HepG2 (cell line): ENCODE measurements at regions not wholly inside any gene's neighbourhood (a gene's known extent, or its start where the extent isn't known, plus 50 kb on each side); places are given as distances from the start of the nearest gene placed in this dataset.

Experiments
- ATAC-seq: fragments of 200-7000 bp; cut with Tn5 transposase; 3 replicates; pipeline ENCODE4 v1.9.1; 2020; ENCODE audit warnings: mild to moderate bottlenecking, moderate library complexity
- BruUV-seq: library from RNA; stranded (reverse); fragments of 400-500 nt; replicated peaks from 2 replicates; lab custom pipeline; 2021; lab: Mats Ljungman, UMichigan
- CTCF ChIA-PET: fragments of 300-600 bp; formaldehyde crosslinking; extraction: SDS; loops from one replicate; lab custom pipeline; 2021; ENCODE audit warnings: low total read pairs, inconsistent platforms, low intra/inter-chr PET ratio; lab: Yijun Ruan, JAX
- POLR2A ChIA-PET: fragments of 350-600 bp; sonication (Branson Sonifier 250); formaldehyde crosslinking; loops from one replicate; lab custom pipeline; 2020; ENCODE audit warnings: antibody characterized with exemption, inconsistent platforms; lab: Yijun Ruan, JAX
- DNase-seq: peaks from one replicate; pipeline ENCODE4 v3.0.0-alpha.2; 2015; ENCODE audit warnings: low spot score
- FAIRE-seq: peaks from 3 replicates; lab custom pipeline; 2011; peaks lifted over from hg19 to GRCh38; lab: Jason Lieb, UNC
- H2AFZ ChIP-seq: one replicate; pipeline ENCODE4 v1.6.1; 2011; ENCODE audit warnings: low read length, inconsistent platforms
- H3K27ac ChIP-seq: fragments of 300-600 bp; 3 replicates; pipeline ENCODE4 v1.8.0; 2011; ENCODE audit warnings: mixed run types, mild to moderate bottlenecking, mixed read lengths, low read length, inconsistent platforms; ENCODE audit not compliant: insufficient read depth; ENCODE audit errors: extremely low read length
- H3K27me3 ChIP-seq, 2 experiments: fragments of 200-600 bp in 1 of 2; 2 replicates in 1 of 2; 3 replicates in 1 of 2; pipeline versions ENCODE4 v1.6.0 to v1.8.0; 2011; ENCODE audit warnings: low read length in 2 of 2, mild to moderate bottlenecking in 2 of 2, moderate library complexity in 2 of 2, inconsistent platforms in 1 of 2; ENCODE audit not compliant: insufficient read depth in 2 of 2, control insufficient read depth in 1 of 2
- H3K36me3 ChIP-seq, 2 experiments: fragments of 200-600 bp in 1 of 2; replicated peaks in 1 of 2; 2 replicates in 1 of 2; 3 replicates in 1 of 2; pipeline versions ENCODE4 v1.5.1 to v1.8.0; 2011; ENCODE audit warnings: low read length in 2 of 2, inconsistent platforms in 1 of 2; ENCODE audit not compliant: insufficient read depth in 2 of 2, control insufficient read depth in 1 of 2
- H3K4me1 ChIP-seq: 2 replicates; pipeline ENCODE4 v1.5.1; 2012; ENCODE audit warnings: low read length, inconsistent platforms; ENCODE audit not compliant: insufficient read depth
- H3K4me2 ChIP-seq: 2 replicates; pipeline ENCODE4 v1.6.0; 2011; ENCODE audit warnings: low read depth, low read length, inconsistent platforms
- H3K4me3 ChIP-seq, 3 experiments: fragments of 200-600 bp in 1 of 3; sonication (generic), shearing (Covaris generic) in 1 of 3; replicated peaks in 1 of 3; 2 replicates each; pipeline ENCODE4 v1.5.1; 2011 to 2016; ENCODE audit warnings: low read length in 3 of 3, inconsistent platforms in 2 of 3, low read depth in 2 of 3, mild to moderate bottlenecking in 2 of 3, control low read depth in 1 of 3, mixed read lengths in 1 of 3; ENCODE audit not compliant: insufficient read depth in 1 of 3
- H3K79me2 ChIP-seq: one replicate; pipeline ENCODE4 v1.6.1; 2011; ENCODE audit warnings: low read length, inconsistent platforms; ENCODE audit not compliant: insufficient read depth
- H3K9ac ChIP-seq: 2 replicates; pipeline ENCODE4 v1.6.0; 2011; ENCODE audit warnings: mild to moderate bottlenecking, low read depth, low read length, inconsistent platforms; ENCODE audit not compliant: insufficient read depth
- H3K9me3 ChIP-seq: 2 replicates; pipeline ENCODE4 v1.5.1; 2012; ENCODE audit warnings: mild to moderate bottlenecking, low read length
- H4K20me1 ChIP-seq: 2 replicates; pipeline ENCODE4 v1.6.0; 2011; ENCODE audit warnings: inconsistent platforms, mild to moderate bottlenecking, low read length, moderate library complexity; ENCODE audit not compliant: insufficient read depth
- ATAD3A ChIP-seq: sonication (generic); formaldehyde crosslinking; IDR thresholded peaks from 2 replicates; pipeline ENCODE4 v1.4.0; 2020; ENCODE audit warnings: missing genetic modification reagents
- DDIT3 ChIP-seq: sonication (generic); formaldehyde crosslinking; IDR thresholded peaks from 2 replicates; pipeline ENCODE4 v1.4.0; 2020; ENCODE audit warnings: mild to moderate bottlenecking, missing genetic modification reagents
- IRF2 ChIP-seq: IDR thresholded peaks from 2 replicates; pipeline ENCODE4 v1.6.1; 2018; ENCODE audit warnings: missing genetic modification reagents, missing compliant biosample characterization
- JDP2 ChIP-seq: sonication (generic); formaldehyde crosslinking; IDR thresholded peaks from 2 replicates; pipeline ENCODE4 v1.8.1; 2022; ENCODE audit warnings: missing genetic modification reagents, borderline replicate concordance
- KLF16 ChIP-seq, 2 experiments: sonication (generic) in 1 of 2; formaldehyde crosslinking in 1 of 2; IDR thresholded peaks; 2 replicates each; pipeline versions ENCODE4 v1.6.1 to v1.8.0; 2016 to 2023; ENCODE audit warnings: missing genetic modification reagents in 2 of 2, missing compliant biosample characterization in 1 of 2
- NCOA1 ChIP-seq: sonication (generic); formaldehyde crosslinking; IDR thresholded peaks from 2 replicates; pipeline ENCODE4 v1.9.0; 2021; ENCODE audit warnings: missing genetic modification reagents
- SIN3A ChIP-seq: IDR thresholded peaks from 2 replicates; pipeline ENCODE4 v1.6.1; 2011; ENCODE audit warnings: low read depth, mild to moderate bottlenecking, control low read depth, low read length, borderline replicate concordance
- STAG1 ChIP-seq: sonication (generic); formaldehyde crosslinking; IDR thresholded peaks from 2 replicates; pipeline ENCODE4 v1.4.0; 2020; ENCODE audit warnings: missing genetic modification reagents
- ZNF30 ChIP-seq: sonication (generic); formaldehyde crosslinking; IDR thresholded peaks from 2 replicates; pipeline ENCODE4 v1.5.0; 2020; ENCODE audit warnings: mild to moderate bottlenecking, missing genetic modification reagents
- ZNF674 ChIP-seq: sonication (generic); formaldehyde crosslinking; IDR thresholded peaks from 2 replicates; pipeline ENCODE4 v1.5.0; 2020; ENCODE audit warnings: low read depth, mild to moderate bottlenecking, missing genetic modification reagents
- whole genome bisulfite sequencing: methylation state at CpG from one replicate; pipeline ENCODE4 v1.1.6; 2017; ENCODE audit warnings: low lambda C conversion rate; 5-methylcytosine and 5-hydroxymethylcytosine counted together
- in situ Hi-C: cut with HindIII; loops from 2 replicates; pipeline ENCODE4 v1.10.0; 2017; ENCODE audit warnings: low pct_unique_long_range_greater_than_20kb; ENCODE audit not compliant: extremely low pct_ligation_motif_present
- intact Hi-C: fragments of 100-400 bp; cut with micrococcal nuclease; formaldehyde crosslinking; loops from one replicate; pipeline ENCODE4 v1.10.0; 2022; ENCODE audit not compliant: unreplicated experiment
- TF ChIP-seq, protein P1 (sequence below): sonication (generic); formaldehyde crosslinking; IDR thresholded peaks from 2 replicates; pipeline ENCODE4 v1.8.1; 2023; ENCODE audit warnings: mild to moderate bottlenecking, missing genetic modification reagents

DNA sequence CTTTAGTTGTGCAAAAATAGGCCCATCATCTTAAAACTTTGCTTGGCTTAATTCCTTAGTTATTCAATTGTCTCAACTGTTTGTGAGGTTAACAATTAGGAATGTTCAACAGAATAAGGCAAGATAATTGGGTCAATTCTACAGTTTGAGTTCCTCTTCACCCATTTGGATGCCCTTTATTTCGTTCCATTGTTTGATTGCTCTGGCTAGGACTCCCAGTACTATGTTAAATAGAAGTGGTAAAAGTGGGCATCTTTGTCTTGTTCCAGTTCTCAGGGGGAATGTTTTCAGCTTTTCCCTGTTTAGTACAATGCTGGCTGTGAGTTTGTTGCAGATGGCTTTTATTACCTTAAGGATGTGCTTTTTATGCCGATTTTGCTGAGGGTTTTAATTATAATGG is 761.5 kb upstream of the GRIA3 start:
- ChIA-PET POLR2A (no interaction called here), CTCF (no interaction called here)
- 0% methylated on average over 2 of the region's 2 CpGs for WGBS
- TF ChIP-seq ATAD3A (CRISPR knock-in tag): no peak
- no peak for TF ChIP-seq JDP2 (CRISPR knock-in tag)
- TF ChIP-seq, protein P1, sequence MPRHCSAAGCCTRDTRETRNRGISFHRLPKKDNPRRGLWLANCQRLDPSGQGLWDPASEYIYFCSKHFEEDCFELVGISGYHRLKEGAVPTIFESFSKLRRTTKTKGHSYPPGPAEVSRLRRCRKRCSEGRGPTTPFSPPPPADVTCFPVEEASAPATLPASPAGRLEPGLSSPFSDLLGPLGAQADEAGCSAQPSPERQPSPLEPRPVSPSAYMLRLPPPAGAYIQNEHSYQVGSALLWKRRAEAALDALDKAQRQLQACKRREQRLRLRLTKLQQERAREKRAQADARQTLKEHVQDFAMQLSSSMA (CRISPR knock-in tag): no peak
- no peak for TF ChIP-seq IRF2
- no peak for TF ChIP-seq ZNF674 (CRISPR knock-in tag)
- no peak for TF ChIP-seq ZNF30
- TF ChIP-seq SIN3A: no peak
- no peak for TF ChIP-seq KLF16 (CRISPR knock-in tag; IDR thresholded peaks at IDR 0.05)
- TF ChIP-seq STAG1 (CRISPR knock-in tag): no peak
- TF ChIP-seq NCOA1 (CRISPR knock-in tag): no peak
- TF ChIP-seq DDIT3: no peak
- intact Hi-C loops: no loop called here
- no peaks in the 10 kb centered on the region; the same call in 1 of the 2 replicates for H3K9me3 ChIP-seq
- no peak overlapping the region for H3K4me2 ChIP-seq
- H2AFZ ChIP-seq: no peak overlapping the region
- H3K4me3 ChIP-seq: no peak overlapping the region
- no TSS peak for BruUV-seq
- no peak overlapping the region for H3K27ac ChIP-seq
- no peaks in the 10 kb centered on the region for H4K20me1 ChIP-seq
- no peaks in the 10 kb centered on the region for H3K4me1 ChIP-seq
- no peaks in the 10 kb centered on the region for H3K79me2 ChIP-seq
- FAIRE-seq: no peak
- no peaks in the 10 kb centered on the region for H3K27me3 ChIP-seq
- ATAC-seq: no peak
- no peak for DNase-seq
- no peak overlapping the region for H3K9ac ChIP-seq
- in situ Hi-C loops: no loop called here
- no peaks in the 10 kb centered on the region for H3K36me3 ChIP-seq
